SK-N-MC (cell line): ENCODE measurements at regions not wholly inside any gene's neighbourhood (a gene's known extent, or its start where the extent isn't known, plus 50 kb on each side); places are given as distances from the start of the nearest gene placed in this dataset.
"Not testable (repeated sequence)": the region's sequence is repeated elsewhere in the genome, so short reads cannot be mapped to it uniquely, and the experiment has no call there.

Source experiments
- EZH2 ChIP-seq: fragments of 200-600 bp; sonication (generic); IDR thresholded peaks from one replicate; pipeline ENCODE4 v1.6.1; 2017; ENCODE audit warnings: antibody characterized with exemption
- POLR2AphosphoS5 ChIP-seq: IDR thresholded peaks from 2 replicates; pipeline ENCODE4 v1.6.1; 2012; ENCODE audit warnings: mild to moderate bottlenecking, low read depth, low read length, borderline replicate concordance

DNA sequence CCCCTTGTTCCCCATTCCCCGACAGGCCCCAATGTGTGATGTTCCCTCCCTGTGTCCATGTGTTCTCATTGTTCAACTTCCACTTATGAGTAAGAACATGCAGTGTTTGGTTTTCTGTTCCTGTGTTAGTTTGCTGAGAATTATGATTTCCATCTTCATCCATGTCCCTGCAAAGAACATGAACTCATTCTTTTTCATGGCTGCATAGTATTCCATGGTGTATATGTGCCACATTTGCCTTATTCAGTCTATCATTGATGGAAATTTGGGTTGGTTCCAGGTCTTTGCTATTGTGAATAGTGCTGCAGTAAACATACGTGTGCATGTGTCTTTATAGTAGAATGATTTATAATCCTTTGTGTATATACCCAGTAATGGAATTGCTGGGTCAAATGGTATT, 229.8 kb upstream of the GLRA1 start:
- TF ChIP-seq POLR2AphosphoS5, EZH2: not testable (repeated sequence)
